Epithelial cell of prostate (primary cell): ENCODE measurements at regions not wholly inside any gene's neighbourhood (a gene's known extent, or its start where the extent isn't known, plus 50 kb on each side); places are given as distances from the start of the nearest gene placed in this dataset.

Source experiments
- DNase-seq: peaks from one replicate; pipeline ENCODE4 v3.0.0-alpha.2; 2011; ENCODE audit warnings: low read depth, low spot score
- H3K27ac ChIP-seq: fragments of 450-650 bp; 2 replicates; pipeline ENCODE4 v1.5.1; 2017; ENCODE audit warnings: mild to moderate bottlenecking

DNA sequence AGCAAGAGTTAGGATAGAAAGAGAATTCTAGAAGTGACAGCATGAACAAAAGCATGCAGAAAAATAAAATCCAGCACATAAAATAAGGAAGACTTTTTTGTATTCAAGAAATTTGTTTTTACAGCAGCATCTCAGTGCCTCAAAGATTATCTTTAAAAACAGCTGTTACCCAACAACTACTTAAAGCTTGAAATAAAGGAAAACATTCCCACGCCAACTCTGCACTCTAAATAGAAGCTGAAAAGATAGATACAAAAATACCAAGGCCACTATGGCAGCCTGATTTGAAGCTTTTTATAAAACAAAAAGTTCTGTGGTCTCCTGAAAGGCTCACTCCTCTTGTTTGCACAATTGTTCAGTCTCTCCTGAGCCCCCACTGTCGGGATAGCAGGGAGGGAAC lies 83.6 kb upstream of the LRRC55 start:
- DNase-seq = no peak
- H3K27ac ChIP-seq = no peak overlapping the region

DNA sequence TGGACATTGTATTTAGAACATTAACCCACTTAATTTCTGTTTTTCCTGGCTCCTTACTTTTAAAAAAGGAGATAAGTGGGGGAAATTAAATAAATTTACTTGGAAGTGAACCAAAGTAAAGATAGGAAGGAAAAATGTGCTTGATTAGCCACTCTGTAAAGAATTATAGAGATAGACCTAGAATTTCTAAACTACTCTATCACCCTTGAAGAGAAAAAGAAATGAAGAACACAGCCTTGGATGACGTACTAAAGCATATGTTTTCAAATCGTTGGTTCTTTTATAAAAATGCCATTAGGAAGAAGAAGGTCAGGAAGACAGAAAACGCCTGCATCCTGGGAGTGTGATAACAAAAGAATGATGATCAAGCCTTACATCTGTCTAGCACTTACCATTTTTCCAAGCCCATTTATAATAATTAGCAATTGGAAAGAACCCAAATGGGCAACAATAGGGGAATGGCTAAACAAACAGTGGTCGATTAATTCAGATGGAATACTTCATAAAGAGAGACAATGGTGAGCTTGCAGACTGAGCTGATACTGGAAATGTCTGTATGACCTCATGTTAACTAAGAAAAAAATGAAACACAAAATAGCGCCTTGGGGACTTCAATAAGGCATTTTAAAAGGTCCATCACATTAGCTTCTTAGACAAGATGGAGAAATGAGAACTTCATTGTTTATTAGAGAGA lies 81.0 kb upstream of the LRRC55 start:
- DNase-seq = no peak

DNA sequence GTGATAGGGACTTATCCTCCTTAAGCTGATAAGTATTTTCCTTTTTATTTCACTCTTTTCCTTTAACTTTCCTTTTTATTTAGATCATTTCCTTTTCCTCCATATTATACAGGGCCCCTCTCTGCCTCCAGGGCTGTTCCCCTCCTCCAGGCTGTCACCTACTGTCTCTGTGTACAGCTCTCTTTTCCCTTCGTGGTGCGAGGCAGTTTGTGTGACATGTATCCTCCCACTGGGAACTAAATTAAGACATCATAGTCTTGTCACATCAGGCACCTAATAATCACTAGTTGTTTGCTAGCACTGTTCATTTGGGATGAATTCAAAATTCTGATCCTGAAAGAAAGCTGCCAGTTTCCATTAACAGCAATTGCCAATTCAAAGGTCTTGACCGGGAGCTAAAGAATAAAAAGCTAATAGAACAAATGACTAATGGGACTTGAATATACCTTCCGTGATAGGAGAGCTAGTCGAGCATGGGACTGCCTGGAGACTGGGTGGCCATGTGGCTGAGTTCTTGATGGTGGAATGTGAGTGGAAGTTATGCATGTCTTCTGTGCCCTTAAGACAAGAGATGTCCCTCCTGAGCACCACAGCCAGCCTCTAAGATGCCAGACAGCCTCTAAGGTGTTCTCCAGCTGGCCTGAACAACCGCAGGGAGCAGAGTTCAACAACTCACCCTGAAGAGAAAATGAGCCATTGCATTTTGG lies 77.7 kb upstream of the LRRC55 start:
- no peak overlapping the region for H3K27ac ChIP-seq
- no peak for DNase-seq

More for the DNA sequence above, 81.0 kb upstream of the LRRC55 start:
- no peak overlapping the region for H3K27ac ChIP-seq

DNA sequence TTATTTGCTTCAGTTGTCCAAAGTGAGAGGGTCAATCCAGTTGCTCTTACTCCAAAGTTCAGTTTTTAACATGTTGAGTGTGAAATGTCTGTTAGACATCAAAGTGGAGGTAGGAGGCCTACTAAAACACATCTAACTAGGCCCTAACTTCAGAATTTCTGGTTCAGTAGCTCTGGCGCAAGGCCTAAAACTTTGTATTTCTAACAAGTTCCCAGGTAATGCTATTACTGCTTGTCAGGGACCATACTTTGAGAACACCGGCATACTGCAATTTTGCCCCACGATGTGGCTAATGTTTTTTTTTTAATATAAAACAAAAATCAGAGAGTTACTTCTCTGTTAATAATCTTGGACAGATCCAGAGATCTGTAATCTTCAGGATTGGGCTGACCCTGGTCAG lies 72.4 kb upstream of the LRRC55 start:
- H3K27ac ChIP-seq = no peak overlapping the region
- DNase-seq = no peak

DNA sequence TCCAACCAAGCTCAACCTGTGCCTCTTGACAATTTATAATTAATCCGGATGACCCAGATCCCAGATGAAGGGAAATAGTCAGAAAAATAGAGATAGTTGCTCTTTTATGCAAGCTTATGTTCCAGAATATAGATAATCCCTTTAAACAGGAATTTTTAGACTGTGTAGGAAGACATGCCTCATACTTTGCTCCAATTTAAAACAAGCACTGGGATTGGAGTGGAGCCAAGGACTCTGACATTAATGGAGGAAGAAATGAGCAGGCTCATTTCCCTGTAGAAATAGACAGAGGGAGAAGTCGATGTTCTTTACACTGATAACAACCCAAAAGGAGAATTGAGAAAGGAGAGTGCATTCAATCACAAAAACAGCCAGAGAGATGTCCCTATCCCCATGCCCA lies 70.1 kb upstream of the LRRC55 start:
- no peak overlapping the region for H3K27ac ChIP-seq
- no peak for DNase-seq

DNA sequence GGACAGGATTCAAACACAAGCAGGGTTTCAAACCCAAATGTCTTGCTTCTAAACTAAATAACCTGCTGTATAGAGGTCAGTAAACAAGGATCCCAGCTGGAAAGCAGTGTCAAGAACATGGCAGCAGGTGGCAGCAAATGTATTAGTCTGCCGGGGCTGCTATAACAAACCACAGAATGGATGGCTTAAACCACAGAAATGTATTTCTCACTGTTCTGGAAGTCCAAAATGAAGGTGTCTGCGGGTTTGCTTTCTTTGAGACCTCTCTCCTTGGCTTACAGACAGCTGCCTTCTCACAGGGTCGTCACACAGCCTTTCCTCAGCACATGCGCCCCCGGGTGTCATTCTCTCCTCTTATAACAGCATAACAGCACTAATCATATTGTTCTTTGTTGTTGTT lies 65.1 kb upstream of the LRRC55 start:
- no peak for DNase-seq
- no peak overlapping the region for H3K27ac ChIP-seq

DNA sequence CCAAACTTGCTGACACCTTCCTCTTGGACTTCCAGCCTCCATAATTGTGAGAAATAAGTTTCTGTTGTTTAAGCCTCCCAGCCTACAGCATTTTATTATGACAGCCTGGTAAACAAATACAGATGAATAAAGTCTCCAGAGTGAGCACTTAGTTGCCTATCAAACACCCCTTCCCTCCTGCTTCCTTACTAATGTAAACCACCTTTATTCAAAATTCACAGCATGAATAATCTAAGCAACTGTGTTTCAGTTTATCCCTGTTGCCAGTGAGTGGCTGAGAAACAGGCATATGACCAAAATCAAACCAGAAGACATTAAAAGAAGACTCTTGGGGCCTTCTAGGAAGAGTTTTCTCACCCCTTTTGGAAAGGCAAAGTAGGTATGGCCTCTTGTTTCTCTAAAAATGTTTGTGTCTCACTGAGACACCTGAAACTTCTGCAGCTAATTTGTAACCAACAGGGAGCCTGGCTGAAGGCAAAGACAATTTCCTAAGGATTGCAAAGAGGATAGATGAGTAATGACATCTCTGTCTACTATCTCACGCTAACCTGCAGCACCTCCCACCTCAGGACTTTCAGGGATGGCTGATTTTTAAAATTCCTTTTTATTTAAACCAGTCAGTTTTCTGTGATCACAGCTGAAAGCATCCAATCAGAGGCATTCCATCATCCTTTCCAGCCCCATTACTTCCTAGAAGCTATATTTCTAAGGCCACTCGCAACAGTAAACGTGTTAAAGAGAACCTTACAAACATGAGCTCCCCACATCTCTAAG lies 61.4 kb upstream of the LRRC55 start:
- H3K27ac ChIP-seq = no peak overlapping the region
- no peak for DNase-seq

DNA sequence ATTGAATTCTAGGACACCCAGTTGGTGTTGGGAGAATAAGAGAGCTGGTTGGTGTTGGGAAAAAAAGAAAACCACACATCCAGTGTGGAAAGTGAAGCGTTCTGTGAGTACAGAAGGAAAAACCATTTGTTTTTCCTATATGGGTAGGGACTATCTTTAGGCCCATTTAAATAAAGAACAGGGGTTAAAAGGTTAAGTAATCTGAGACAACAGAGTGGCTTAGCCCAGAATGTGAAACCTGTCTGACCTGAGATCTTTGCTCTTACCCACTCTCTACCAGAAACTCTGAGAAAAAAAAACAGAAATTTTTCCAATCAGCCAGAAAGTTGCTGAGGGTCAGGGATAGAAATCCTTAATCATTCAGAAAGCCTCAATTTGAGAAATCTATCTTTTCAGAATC lies 59.8 kb upstream of the LRRC55 start:
- DNase-seq = no peak
- H3K27ac ChIP-seq = no peak overlapping the region

DNA sequence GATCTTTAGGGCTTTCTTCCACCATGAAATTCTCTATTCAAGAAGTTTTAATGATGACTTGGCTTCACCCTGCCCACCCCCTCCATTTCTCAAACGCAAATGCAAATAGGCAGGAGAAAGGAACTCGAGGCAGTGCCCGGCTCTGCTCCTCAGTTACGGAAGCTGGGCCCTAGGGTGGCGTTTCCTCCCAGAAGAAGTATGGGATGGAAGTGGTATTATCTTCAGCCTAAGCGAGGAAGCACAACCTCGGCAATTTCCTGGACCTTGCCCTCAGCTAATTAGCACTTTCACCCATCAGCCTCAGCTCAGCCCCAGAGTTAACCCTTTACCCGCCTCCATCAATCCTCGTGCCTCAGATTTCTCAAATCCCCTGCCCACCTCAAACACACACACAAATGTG lies 58.2 kb upstream of the LRRC55 start:
- H3K27ac ChIP-seq = no peak overlapping the region
- DNase-seq = no peak

DNA sequence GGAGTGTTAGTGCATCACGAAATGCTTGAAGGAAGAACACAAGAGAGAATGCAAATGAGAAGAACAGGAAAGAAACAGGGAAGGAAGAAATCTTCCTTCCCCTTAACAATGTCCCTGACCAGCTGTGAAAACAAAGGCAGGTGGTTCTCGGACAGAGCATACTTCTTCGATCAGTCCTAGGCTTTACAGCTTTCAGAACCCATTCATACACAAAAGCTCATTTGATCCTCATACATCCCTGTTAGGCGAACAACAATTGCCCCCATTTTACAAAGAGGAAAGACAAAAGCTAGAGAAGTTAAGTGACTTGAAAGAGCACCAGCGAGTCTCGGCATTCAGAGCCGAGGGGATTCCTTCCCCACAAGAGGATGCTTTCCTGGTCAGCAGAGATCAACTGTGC lies 57.2 kb upstream of the LRRC55 start:
- no peak overlapping the region for H3K27ac ChIP-seq
- no peak for DNase-seq

DNA sequence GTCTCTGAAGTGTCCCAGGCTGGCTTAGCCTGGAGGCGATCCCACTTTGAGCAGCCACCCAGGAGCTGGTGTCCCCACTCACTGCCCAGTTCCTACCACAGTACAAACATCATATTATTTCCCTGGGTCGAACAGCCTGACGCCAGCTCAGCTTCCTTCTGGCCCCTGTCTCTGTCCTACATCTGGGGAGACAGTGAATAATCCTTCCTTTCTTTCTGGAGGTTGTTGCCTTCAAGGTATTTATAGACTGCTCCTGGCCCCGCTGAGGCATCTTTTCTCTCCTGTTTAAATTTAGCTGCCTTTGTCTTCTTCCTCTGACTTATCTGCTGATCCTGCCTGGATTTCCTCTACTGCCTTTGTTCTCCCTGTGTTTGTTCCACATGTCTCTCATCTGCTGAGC lies 56.8 kb upstream of the LRRC55 start:
- DNase-seq = no peak
- no peak overlapping the region for H3K27ac ChIP-seq

DNA sequence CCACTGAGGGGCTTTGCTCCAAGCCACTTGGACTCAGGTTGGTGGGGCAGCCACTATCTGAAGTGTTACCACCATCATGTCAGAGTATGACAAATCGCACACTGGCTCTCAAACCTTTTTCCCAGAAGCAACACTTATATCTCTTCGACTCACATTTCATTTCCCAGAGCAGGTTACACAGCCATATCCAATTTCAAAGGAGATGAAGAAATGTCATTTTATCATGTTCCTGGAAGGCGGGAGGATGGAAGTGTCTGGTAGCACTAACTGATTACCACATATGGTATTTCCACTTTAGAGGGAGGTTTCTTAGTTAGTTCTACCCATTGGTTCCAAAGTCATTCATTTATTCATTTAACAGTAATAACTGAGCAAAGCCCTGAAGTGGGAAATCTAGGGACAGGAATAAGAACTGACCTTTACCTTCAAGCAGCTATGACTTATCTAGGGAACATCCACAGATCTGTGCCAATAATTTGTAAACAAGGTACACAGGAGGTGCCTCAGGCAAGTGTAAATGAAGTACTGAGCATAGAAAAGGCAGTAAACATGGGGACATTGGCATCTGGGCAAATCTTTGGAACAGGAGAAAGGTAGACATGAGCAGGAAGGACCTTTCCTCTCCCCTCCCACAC lies 54.9 kb upstream of the LRRC55 start:
- DNase-seq = no peak
- H3K27ac ChIP-seq = no peak overlapping the region

DNA sequence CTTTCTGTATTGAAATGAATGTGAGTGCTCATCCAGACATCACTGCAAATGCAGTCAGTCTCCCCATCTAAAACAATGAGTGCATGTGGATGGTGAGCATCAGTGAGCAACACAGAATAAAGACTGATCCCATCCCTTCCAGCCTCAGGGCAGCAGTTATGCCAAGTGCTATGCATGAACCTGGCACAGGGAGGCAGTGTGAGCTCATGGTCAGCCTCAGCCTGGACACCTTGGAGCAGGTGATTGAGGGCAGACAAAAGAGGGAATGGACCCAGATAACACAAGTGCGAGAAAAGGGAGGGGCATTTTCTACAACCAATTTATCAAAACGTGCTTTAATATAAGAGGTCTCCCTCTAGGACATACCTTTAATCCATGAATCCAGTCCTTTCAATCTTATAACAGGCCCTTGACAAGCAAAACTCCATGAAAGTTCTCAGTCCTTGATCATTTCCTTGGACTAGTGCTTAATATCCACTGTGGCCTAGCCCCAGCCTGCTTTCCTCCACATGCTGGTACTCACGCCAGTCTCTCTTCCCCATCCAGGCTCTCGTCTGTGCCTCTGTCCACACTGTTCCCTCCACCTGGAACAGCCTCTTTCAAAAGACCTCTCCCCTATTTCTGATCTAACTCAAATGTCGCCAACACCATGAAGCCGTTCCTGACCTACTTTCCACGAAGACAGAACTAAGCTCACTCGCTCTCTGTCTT lies 50.5 kb upstream of the LRRC55 start:
- no peak for DNase-seq

More for the DNA sequence above, 50.5 kb upstream of the LRRC55 start:
- H3K27ac ChIP-seq = no peak overlapping the region
